Body of pancreas (tissue), 4 donors: ENCODE measurements at regions not wholly inside any gene's neighbourhood (a gene's known extent, or its start where the extent isn't known, plus 50 kb on each side); places are given as distances from the start of the nearest gene placed in this dataset.
"Not testable (repeated sequence)": the region's sequence is repeated elsewhere in the genome, so short reads cannot be mapped to it uniquely, and the experiment has no call there.

Experiments
- ATAC-seq: fragments of 150-250 bp; one replicate; pipeline ENCODE4 v1.9.1; 2016
- DNase-seq, 4 donors: peaks; one replicate each; pipeline ENCODE4 v3.0.0-alpha.2; 2019
- H3K27ac ChIP-seq, 4 donors: fragments of 200-600 bp; sonication (generic); 1 replicate in 3 of 4; 2 replicates in 1 of 4; pipeline versions ENCODE4 v1.5.1 to v1.6.1; 2016 to 2019; ENCODE audit warnings: mild to moderate bottlenecking in 1 of 4, mixed read lengths in 1 of 4, moderate library complexity in 1 of 4
- H3K27me3 ChIP-seq, 2 donors: fragments of 200-600 bp; sonication (generic); one replicate each; pipeline ENCODE4 v1.6.0; 2016; ENCODE audit warnings: mild to moderate bottlenecking in 1 of 2
- H3K36me3 ChIP-seq, 2 donors: fragments of 200-600 bp; sonication (generic); replicated peaks in 1 of 2; 2 replicates each; pipeline ENCODE4 v1.5.1; 2016; ENCODE audit warnings: low read depth in 2 of 2; ENCODE audit not compliant: insufficient read depth in 1 of 2
- H3K4me1 ChIP-seq: fragments of 200-600 bp; sonication (generic); one replicate; pipeline ENCODE4 v1.6.0; 2016
- H3K4me3 ChIP-seq, 2 donors: fragments of 200-600 bp; sonication (generic); 1 replicate in 1 of 2; 2 replicates in 1 of 2; pipeline ENCODE4 v1.5.1; 2016 to 2019
- H3K9me3 ChIP-seq, 3 donors: fragments of 200-600 bp; sonication (generic); 1 replicate in 2 of 3; 2 replicates in 1 of 3; pipeline ENCODE4 v1.5.1; 2016
- CTCF ChIP-seq, 7 experiments: fragments of 450-650 bp in 4 of 7; fragments of 200-600 bp in 3 of 7; sonication (generic) in 3 of 7; IDR thresholded peaks; one replicate each; pipeline ENCODE4 v1.5.1; 2016 to 2019; ENCODE audit warnings: antibody characterized with exemption in 7 of 7
- POLR2A ChIP-seq, 3 donors: fragments of 450-650 bp; IDR thresholded peaks; one replicate each; pipeline ENCODE4 v1.6.1; 2016; ENCODE audit warnings: antibody characterized with exemption in 3 of 3, mild to moderate bottlenecking in 2 of 3
- WGBS, 2 donors: methylation state at CpG; one replicate each; pipeline ENCODE4 v1.1.5; 2017; 5-methylcytosine and 5-hydroxymethylcytosine counted together
- intact Hi-C: fragments of 100-400 bp; cut with DNase I; formaldehyde crosslinking; loops from one replicate; pipeline ENCODE4 v1.15.1; 2023

- Histone ChIP-seq H3K9me3 (no peaks in the 10 kb centered on the region), H3K4me3 (no peak overlapping the region), H3K4me1 (peaks cover 26% of the 10 kb centered on the region), H3K27me3 (no peaks in the 10 kb centered on the region), H3K27ac (no peak overlapping the region), H3K36me3 (no peaks in the 10 kb centered on the region)
- no peak for ATAC-seq
- TF ChIP-seq CTCF (IDR thresholded peaks at IDR 0.05): no peak
- DNase-seq: no peak
- intact Hi-C loops: no loop called here
- 86 to 88% methylated on average over 13 of the region's 13 CpGs for WGBS, 2 donors
These were observed 64.6 kb upstream of the PTPN1 start for GRCh38 chr20:50445354-50446151.

GRCh38 chr20:50446351-50447101, 63.7 kb upstream of the PTPN1 start:
- Histone ChIP-seq H3K4me3 (no peak overlapping the region), H3K4me1 (peaks cover 20% of the 10 kb centered on the region), H3K27me3 (no peaks in the 10 kb centered on the region), H3K36me3 (no peaks in the 10 kb centered on the region), H3K9me3 (no peaks in the 10 kb centered on the region), H3K27ac (peak overlapping the region; percentile 12 to 77 (median 70))
- intact Hi-C loops: no loop called here
- ATAC-seq (peak; percentile 61), DNase-seq (no peak)
- no peak for TF ChIP-seq CTCF (IDR thresholded peaks at IDR 0.05)
- no peak for TF ChIP-seq POLR2A (IDR thresholded peaks at IDR 0.05)
- 56% methylated on average over 15 to 16 of the region's 16 CpGs for WGBS, 2 donors

- intact Hi-C loops: no loop called here
These were observed 62.9 kb upstream of the PTPN1 start for GRCh38 chr20:50447102-50447804.

GRCh38 chr20:50447817-50448216, 62.4 kb upstream of the PTPN1 start:
- H3K27ac ChIP-seq: peak overlapping the region in 2 of 4 donors; percentile 64 to 76
- intact Hi-C loops: no loop called here
- no peaks in the 10 kb centered on the region for H3K36me3 ChIP-seq
- no peak for TF ChIP-seq CTCF (IDR thresholded peaks at IDR 0.05)
- no peak for TF ChIP-seq POLR2A (IDR thresholded peaks at IDR 0.05)
- ATAC-seq (no peak), DNase-seq (no peak)
- no peak overlapping the region for H3K4me3 ChIP-seq
- H3K9me3 ChIP-seq: no peaks in the 10 kb centered on the region
- WGBS, 2 donors: 79 to 93% methylated on average over 7 of the region's 7 CpGs
- no peaks in the 10 kb centered on the region for H3K27me3 ChIP-seq
- H3K4me1 ChIP-seq: peaks cover 18% of the 10 kb centered on the region

More at GRCh38 chr20:50447102-50447804, 62.9 kb upstream of the PTPN1 start:
- no peak for DNase-seq
- no peak for ATAC-seq
- Histone ChIP-seq H3K27me3 (no peaks in the 10 kb centered on the region), H3K9me3 (no peaks in the 10 kb centered on the region), H3K4me3 (no peak overlapping the region), H3K4me1 (peaks cover 18% of the 10 kb centered on the region), H3K36me3 (no peaks in the 10 kb centered on the region), H3K27ac (peak overlapping the region; percentile 12 to 77 (median 70))
- no peak for TF ChIP-seq CTCF (IDR thresholded peaks at IDR 0.05)
- no peak for TF ChIP-seq POLR2A (IDR thresholded peaks at IDR 0.05)
- WGBS, 2 donors: 78 to 89% methylated on average over 6 of the region's 6 CpGs

- H3K27ac ChIP-seq, ATAC-seq, H3K9me3 ChIP-seq, intact Hi-C loops, DNase-seq, H3K27me3 ChIP-seq, H3K36me3 ChIP-seq, H3K4me3 ChIP-seq: not testable (repeated sequence)
- 86 to 89% methylated on average over 9 to 10 of the region's 10 CpGs for WGBS, 2 donors
- peaks cover 18% of the 10 kb centered on the region for H3K4me1 ChIP-seq
These were observed 61.4 kb upstream of the PTPN1 start for GRCh38 chr20:50448625-50449403.
